ENCODE measurements at regions not wholly inside any gene's neighbourhood (a gene's known extent, or its start where the extent isn't known, plus 50 kb on each side); places are given as distances from the start of the nearest gene placed in this dataset.

DNA sequence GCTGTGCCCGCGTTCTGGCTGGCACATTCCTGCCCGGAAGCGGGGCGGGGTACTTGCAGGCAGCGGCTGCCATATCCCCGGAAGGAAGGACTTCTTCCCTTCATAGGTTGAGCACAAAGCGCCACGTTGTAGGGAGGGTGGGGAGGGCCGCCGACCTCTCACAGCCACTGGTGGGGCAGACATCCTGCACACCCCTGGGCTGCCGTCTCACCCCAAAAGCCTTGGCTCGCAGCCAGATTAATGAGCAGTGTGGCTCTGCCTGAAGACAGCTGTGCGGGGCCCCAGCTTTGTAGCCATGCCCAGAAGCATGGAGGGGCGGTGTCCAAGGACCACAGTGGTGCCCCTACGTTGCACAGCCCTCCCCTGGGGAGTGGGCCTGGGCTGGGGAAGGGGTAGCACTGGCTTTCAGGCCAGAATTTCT lies 54.3 kb upstream of the DPYSL4 start:
- Histone ChIP-seq H3K27ac (ENCODE audit: low read depth in 1 of 2, low read length in 2 of 2) (no peak overlapping the region), H3K4me1 (ENCODE audit: control insufficient read depth in 1 of 2, insufficient read depth in 2 of 2, low read length in 2 of 2) (no peaks in the 10 kb centered on the region), H3K4me2 (replicated peaks; ENCODE audit: extremely low read depth, low read length, poor library complexity, severe bottlenecking) (no peak overlapping the region), H3K36me3 (replicated peaks in 1 of 2; ENCODE audit: control insufficient read depth in 1 of 2, insufficient read depth in 2 of 2, low read length in 2 of 2) (no peaks in the 10 kb centered on the region), H4K20me1 (ENCODE audit: insufficient read depth, low read length) (no peaks in the 10 kb centered on the region), H3K4me3 (replicated peaks in 1 of 3; ENCODE audit: low read depth in 2 of 3, low read length in 3 of 3) (no peak overlapping the region), H3K9ac (ENCODE audit: insufficient read depth, low read length, poor library complexity, severe bottlenecking) (no peak overlapping the region), H2AFZ (ENCODE audit: insufficient read depth, low read depth, low read length, poor library complexity, severe bottlenecking) (no peak overlapping the region), H3K79me2 (ENCODE audit: insufficient read depth, low read length) (no peaks in the 10 kb centered on the region), H3K9me3 (replicated peaks in 1 of 2; ENCODE audit: control insufficient read depth in 1 of 2, insufficient read depth in 1 of 2, low read length in 2 of 2) (no peaks in the 10 kb centered on the region), H3K27me3 (ENCODE audit: control insufficient read depth in 2 of 2, insufficient read depth in 2 of 2, low read length in 2 of 2) (no peaks in the 10 kb centered on the region)
- intact Hi-C loops (cut with micrococcal nuclease): no loop called here
- Mint-ChIP-seq H3K4me3 (no peak overlapping the region), H3K9me3 (peaks cover 0 to 8% (median 3%) of the 10 kb centered on the region in 7 donors), H3K4me1 (no peaks in the 10 kb centered on the region), H3K27ac (no peak overlapping the region), H3K36me3 (no peaks in the 10 kb centered on the region), H3K27me3 (ENCODE audit: low read depth in 3 of 3) (peaks cover 8 to 19% (median 10%) of the 10 kb centered on the region in 3 donors)
- no peak for DNase-seq
- WGBS (ENCODE audit: insufficient coverage): 69% methylated on average over 10 of the region's 16 CpGs
- TF ChIP-seq, protein P1, sequence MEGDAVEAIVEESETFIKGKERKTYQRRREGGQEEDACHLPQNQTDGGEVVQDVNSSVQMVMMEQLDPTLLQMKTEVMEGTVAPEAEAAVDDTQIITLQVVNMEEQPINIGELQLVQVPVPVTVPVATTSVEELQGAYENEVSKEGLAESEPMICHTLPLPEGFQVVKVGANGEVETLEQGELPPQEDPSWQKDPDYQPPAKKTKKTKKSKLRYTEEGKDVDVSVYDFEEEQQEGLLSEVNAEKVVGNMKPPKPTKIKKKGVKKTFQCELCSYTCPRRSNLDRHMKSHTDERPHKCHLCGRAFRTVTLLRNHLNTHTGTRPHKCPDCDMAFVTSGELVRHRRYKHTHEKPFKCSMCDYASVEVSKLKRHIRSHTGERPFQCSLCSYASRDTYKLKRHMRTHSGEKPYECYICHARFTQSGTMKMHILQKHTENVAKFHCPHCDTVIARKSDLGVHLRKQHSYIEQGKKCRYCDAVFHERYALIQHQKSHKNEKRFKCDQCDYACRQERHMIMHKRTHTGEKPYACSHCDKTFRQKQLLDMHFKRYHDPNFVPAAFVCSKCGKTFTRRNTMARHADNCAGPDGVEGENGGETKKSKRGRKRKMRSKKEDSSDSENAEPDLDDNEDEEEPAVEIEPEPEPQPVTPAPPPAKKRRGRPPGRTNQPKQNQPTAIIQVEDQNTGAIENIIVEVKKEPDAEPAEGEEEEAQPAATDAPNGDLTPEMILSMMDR (IDR thresholded peaks at IDR 0.05): no peak

DNA sequence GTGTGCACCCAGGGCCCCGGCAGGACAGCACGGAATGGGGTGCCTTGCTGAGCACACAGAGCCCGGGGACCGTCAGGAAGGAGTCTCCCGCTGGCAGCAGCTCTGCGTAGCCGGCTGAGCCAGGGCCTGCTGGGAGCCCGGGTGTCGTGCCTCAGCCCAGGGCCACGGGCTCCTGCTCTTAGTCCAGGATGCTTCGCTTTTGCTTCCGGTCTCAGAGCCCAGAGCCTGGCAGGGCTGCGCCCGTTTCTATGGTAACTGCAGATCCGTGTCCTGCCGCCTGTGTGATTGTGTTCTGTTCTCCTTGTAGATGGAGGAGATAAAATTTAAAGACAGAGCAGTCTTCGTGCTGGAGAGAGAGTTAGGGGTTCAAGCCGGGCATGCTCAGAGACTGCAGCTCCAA lies 53.7 kb upstream of the DPYSL4 start:
- H2AFZ ChIP-seq (ENCODE audit: insufficient read depth, low read depth, low read length, poor library complexity, severe bottlenecking): no peak overlapping the region
- Mint-ChIP-seq H3K27me3 (ENCODE audit: low read depth in 3 of 3) (peaks cover 8 to 18% (median 10%) of the 10 kb centered on the region in 3 donors), H3K9me3 (peaks cover 0 to 7% (median 3%) of the 10 kb centered on the region in 7 donors), H3K27ac (no peak overlapping the region), H3K36me3 (no peaks in the 10 kb centered on the region), H3K4me1 (no peaks in the 10 kb centered on the region), H3K4me3 (peak overlapping the region in 1 of 2 donors; percentile 5)
- no peaks in the 10 kb centered on the region for H3K9me3 ChIP-seq (replicated peaks in 1 of 2; ENCODE audit: control insufficient read depth in 1 of 2, insufficient read depth in 1 of 2, low read length in 2 of 2)
- no peaks in the 10 kb centered on the region for H3K36me3 ChIP-seq (replicated peaks in 1 of 2; ENCODE audit: control insufficient read depth in 1 of 2, insufficient read depth in 2 of 2, low read length in 2 of 2)
- no peaks in the 10 kb centered on the region for H3K4me1 ChIP-seq (ENCODE audit: control insufficient read depth in 1 of 2, insufficient read depth in 2 of 2, low read length in 2 of 2)
- no peak overlapping the region for H3K27ac ChIP-seq (ENCODE audit: low read depth in 1 of 2, low read length in 2 of 2)
- TF ChIP-seq, protein P1 (IDR thresholded peaks at IDR 0.05): no peak
- intact Hi-C loops (cut with micrococcal nuclease): no loop called here
- WGBS (ENCODE audit: insufficient coverage): 62% methylated on average over 18 of the region's 18 CpGs
- no peak overlapping the region for H3K4me3 ChIP-seq (replicated peaks in 1 of 3; ENCODE audit: low read depth in 2 of 3, low read length in 3 of 3)
- no peak overlapping the region for H3K4me2 ChIP-seq (replicated peaks; ENCODE audit: extremely low read depth, low read length, poor library complexity, severe bottlenecking)
- H4K20me1 ChIP-seq (ENCODE audit: insufficient read depth, low read length): no peaks in the 10 kb centered on the region
- H3K9ac ChIP-seq (ENCODE audit: insufficient read depth, low read length, poor library complexity, severe bottlenecking): no peak overlapping the region
- H3K79me2 ChIP-seq (ENCODE audit: insufficient read depth, low read length): no peaks in the 10 kb centered on the region
- DNase-seq: no peak
- H3K27me3 ChIP-seq (ENCODE audit: control insufficient read depth in 2 of 2, insufficient read depth in 2 of 2, low read length in 2 of 2): no peaks in the 10 kb centered on the region
